ENCODE measurements at regions not wholly inside any gene's neighbourhood (a gene's known extent, or its start where the extent isn't known, plus 50 kb on each side); places are given as distances from the start of the nearest gene placed in this dataset.

DNA sequence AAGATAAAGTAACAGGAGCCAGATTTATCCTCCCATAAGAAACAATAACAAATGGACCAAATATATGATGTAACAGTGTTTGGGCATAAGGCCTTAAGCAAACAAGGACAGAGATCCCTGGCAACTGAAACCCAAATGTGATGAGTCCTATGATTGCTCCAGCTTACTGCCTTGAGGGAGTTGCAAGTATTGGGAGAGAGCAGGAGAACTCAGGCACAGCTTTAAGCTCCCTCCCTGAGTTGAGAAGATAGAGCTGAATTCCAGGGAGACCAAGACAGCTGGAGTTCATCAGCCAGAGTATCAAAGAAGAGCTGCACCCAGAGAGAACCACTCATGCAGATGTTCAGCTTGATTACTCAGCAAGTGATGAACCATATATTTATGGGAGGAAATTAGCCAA is 814.5 kb upstream of the RAB6C start:
- no peaks in the 10 kb centered on the region for H3K4me1 ChIP-seq (ENCODE audit: insufficient read depth)
- TF ChIP-seq EP300 (IDR thresholded peaks at IDR 0.05) = no peak
- TF ChIP-seq, protein P1, sequence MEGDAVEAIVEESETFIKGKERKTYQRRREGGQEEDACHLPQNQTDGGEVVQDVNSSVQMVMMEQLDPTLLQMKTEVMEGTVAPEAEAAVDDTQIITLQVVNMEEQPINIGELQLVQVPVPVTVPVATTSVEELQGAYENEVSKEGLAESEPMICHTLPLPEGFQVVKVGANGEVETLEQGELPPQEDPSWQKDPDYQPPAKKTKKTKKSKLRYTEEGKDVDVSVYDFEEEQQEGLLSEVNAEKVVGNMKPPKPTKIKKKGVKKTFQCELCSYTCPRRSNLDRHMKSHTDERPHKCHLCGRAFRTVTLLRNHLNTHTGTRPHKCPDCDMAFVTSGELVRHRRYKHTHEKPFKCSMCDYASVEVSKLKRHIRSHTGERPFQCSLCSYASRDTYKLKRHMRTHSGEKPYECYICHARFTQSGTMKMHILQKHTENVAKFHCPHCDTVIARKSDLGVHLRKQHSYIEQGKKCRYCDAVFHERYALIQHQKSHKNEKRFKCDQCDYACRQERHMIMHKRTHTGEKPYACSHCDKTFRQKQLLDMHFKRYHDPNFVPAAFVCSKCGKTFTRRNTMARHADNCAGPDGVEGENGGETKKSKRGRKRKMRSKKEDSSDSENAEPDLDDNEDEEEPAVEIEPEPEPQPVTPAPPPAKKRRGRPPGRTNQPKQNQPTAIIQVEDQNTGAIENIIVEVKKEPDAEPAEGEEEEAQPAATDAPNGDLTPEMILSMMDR (IDR thresholded peaks at IDR 0.05) = no peak
- no peak for TF ChIP-seq POLR2A (IDR thresholded peaks at IDR 0.05)
- intact Hi-C loops (cut with DNase I) = no loop called here
- H3K27ac ChIP-seq = no peak overlapping the region
- no peak for DNase-seq
- no peak overlapping the region for H3K4me3 ChIP-seq
- H3K27me3 ChIP-seq = no peaks in the 10 kb centered on the region
- no peaks in the 10 kb centered on the region for H3K36me3 ChIP-seq
- no peaks in the 10 kb centered on the region for H3K9me3 ChIP-seq

- WGBS, 3 donors = 74 to 87% (median 85%) methylated on average over 1 of the region's 1 CpG
- Histone ChIP-seq H3K4me3 (no peak overlapping the region), H3K36me3 (no peaks in the 10 kb centered on the region), H3K27me3 (no peaks in the 10 kb centered on the region), H3K9me3 (no peaks in the 10 kb centered on the region), H3K27ac (no peak overlapping the region), H3K4me1 (ENCODE audit: insufficient read depth) (no peaks in the 10 kb centered on the region)
- intact Hi-C loops (cut with DNase I) = no loop called here
- no peak for TF ChIP-seq POLR2A (IDR thresholded peaks at IDR 0.05)
- no peak for TF ChIP-seq EP300 (IDR thresholded peaks at IDR 0.05)
- TF ChIP-seq, protein P1 (IDR thresholded peaks at IDR 0.05) = no peak
- DNase-seq = no peak
Measured at GRCh38 chr2:129167456-129167855, 812.0 kb upstream of the RAB6C start.

DNA sequence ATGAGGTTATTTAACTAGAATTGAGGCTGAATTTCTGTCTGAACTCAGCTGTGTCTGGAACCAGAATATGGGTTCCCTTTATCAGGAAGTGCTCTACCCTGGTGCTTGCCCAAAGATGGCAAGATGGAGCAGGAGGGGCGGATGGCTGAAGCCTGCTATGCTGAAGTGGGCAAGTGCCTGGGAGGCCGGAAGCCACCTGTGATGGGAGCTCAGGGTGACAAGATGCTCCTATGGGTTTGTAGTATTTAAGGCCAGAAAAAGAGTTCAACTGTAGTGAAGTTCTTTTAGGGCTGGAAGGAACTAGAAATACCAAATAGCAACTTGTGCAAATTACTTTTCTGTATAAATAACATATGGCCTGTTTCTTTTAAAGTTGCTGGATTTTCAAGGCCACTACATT is 808.9 kb upstream of the RAB6C start:
- Histone ChIP-seq H3K4me1 (ENCODE audit: insufficient read depth) (no peaks in the 10 kb centered on the region), H3K36me3 (no peaks in the 10 kb centered on the region), H3K4me3 (no peak overlapping the region), H3K27ac (no peak overlapping the region), H3K9me3 (no peaks in the 10 kb centered on the region), H3K27me3 (no peaks in the 10 kb centered on the region)
- TF ChIP-seq POLR2A (IDR thresholded peaks at IDR 0.05) (no peak), EP300 (IDR thresholded peaks at IDR 0.05) (no peak)
- TF ChIP-seq, protein P1 (IDR thresholded peaks at IDR 0.05) = no peak
- intact Hi-C loops (cut with DNase I) = no loop called here
- no peak for DNase-seq
- WGBS, 3 donors = 80 to 87% (median 87%) methylated on average over 2 of the region's 2 CpGs

- no peaks in the 10 kb centered on the region for H3K36me3 ChIP-seq
- H3K9me3 ChIP-seq = no peaks in the 10 kb centered on the region
- no peaks in the 10 kb centered on the region for H3K4me1 ChIP-seq (ENCODE audit: insufficient read depth)
- intact Hi-C loops (cut with DNase I) = no loop called here
- TF ChIP-seq EP300 (IDR thresholded peaks at IDR 0.05) = no peak
- TF ChIP-seq POLR2A (IDR thresholded peaks at IDR 0.05) = no peak
- TF ChIP-seq, protein P1 (IDR thresholded peaks at IDR 0.05) = no peak
- no peak overlapping the region for H3K4me3 ChIP-seq
- H3K27me3 ChIP-seq = no peaks in the 10 kb centered on the region
- DNase-seq = no peak
- 75 to 79% (median 76%) methylated on average over 2 of the region's 2 CpGs for WGBS, 3 donors
- H3K27ac ChIP-seq = no peak overlapping the region
Measured at GRCh38 chr2:129174143-129174542, 805.3 kb upstream of the RAB6C start.

DNA sequence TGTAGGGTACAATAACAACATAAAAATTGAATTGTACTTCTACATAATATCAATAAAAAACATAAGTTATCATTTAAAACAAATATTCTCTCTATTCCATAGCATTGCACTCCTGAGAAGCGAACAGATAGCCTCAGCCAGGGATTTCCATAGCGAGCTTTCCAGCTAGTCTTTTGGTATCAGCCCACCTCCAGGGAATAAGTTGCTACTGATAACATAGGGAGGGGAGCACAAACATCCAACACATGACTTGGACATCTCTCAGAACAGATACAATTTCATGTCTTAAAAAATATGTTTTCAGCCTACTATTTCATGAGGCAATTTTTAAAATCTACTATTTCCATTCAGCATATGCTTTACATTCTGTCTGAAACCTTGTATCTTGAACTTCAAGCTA is 804.4 kb upstream of the RAB6C start:
- intact Hi-C loops (cut with DNase I) = no loop called here
- no peak for DNase-seq
- Histone ChIP-seq H3K9me3 (no peaks in the 10 kb centered on the region), H3K4me3 (no peak overlapping the region), H3K27me3 (no peaks in the 10 kb centered on the region), H3K36me3 (no peaks in the 10 kb centered on the region), H3K4me1 (ENCODE audit: insufficient read depth) (no peaks in the 10 kb centered on the region), H3K27ac (no peak overlapping the region)
- 57 to 68% (median 66%) methylated on average over 2 of the region's 2 CpGs for WGBS, 3 donors
- no peak for TF ChIP-seq EP300 (IDR thresholded peaks at IDR 0.05)

Measured in ovary (tissue), 7 donors.